ENCODE measurements at regions not wholly inside any gene's neighbourhood (a gene's known extent, or its start where the extent isn't known, plus 50 kb on each side); places are given as distances from the start of the nearest gene placed in this dataset.

GRCh38 chr10:108244443-108245228 is 1080.1 kb upstream of the SORCS1 start:
- Mint-ChIP-seq H3K9me3 (peaks cover 27 to 38% of the 10 kb centered on the region in 2 experiments), H3K4me3 (no peak overlapping the region), H3K36me3 (ENCODE audit: insufficient read depth in 1 of 3, low read depth in 3 of 3) (peaks cover 2 to 48% (median 20%) of the 10 kb centered on the region in 3 experiments), H3K4me1 (peaks cover 9% of the 10 kb centered on the region in 2 experiments), H3K27me3 (ENCODE audit: low read depth) (no peaks in the 10 kb centered on the region), H3K27ac (no peak overlapping the region)
- no CpG with 5 or more reads among the region's 9 CpGs for WGBS (ENCODE audit: extremely low coverage, insufficient read length, low lambda C conversion rate)
- H2BK5ac ChIP-seq (ENCODE audit: insufficient read length, low read length), result no peak overlapping the region
- no peak overlapping the region for H3K18ac ChIP-seq (ENCODE audit: insufficient read length, low read depth, low read length)
- no peak overlapping the region for H4K5ac ChIP-seq (ENCODE audit: insufficient read length, low read depth, low read length)
- H3K9ac ChIP-seq (ENCODE audit: extremely low read depth, insufficient read length, low read length), result no peak overlapping the region
- no peak overlapping the region for H3T11ph ChIP-seq (ENCODE audit: low read length)
- H3K23ac ChIP-seq (ENCODE audit: insufficient read length, low read depth, low read length), result no peak overlapping the region
- H3K14ac ChIP-seq (ENCODE audit: insufficient read depth, low read length), result no peak overlapping the region
- TF ChIP-seq, protein P1, sequence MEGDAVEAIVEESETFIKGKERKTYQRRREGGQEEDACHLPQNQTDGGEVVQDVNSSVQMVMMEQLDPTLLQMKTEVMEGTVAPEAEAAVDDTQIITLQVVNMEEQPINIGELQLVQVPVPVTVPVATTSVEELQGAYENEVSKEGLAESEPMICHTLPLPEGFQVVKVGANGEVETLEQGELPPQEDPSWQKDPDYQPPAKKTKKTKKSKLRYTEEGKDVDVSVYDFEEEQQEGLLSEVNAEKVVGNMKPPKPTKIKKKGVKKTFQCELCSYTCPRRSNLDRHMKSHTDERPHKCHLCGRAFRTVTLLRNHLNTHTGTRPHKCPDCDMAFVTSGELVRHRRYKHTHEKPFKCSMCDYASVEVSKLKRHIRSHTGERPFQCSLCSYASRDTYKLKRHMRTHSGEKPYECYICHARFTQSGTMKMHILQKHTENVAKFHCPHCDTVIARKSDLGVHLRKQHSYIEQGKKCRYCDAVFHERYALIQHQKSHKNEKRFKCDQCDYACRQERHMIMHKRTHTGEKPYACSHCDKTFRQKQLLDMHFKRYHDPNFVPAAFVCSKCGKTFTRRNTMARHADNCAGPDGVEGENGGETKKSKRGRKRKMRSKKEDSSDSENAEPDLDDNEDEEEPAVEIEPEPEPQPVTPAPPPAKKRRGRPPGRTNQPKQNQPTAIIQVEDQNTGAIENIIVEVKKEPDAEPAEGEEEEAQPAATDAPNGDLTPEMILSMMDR (conservative IDR thresholded peaks at IDR 0.05), result no peak; the same call in 2 of the 3 replicates
- no peak overlapping the region for H3K27ac ChIP-seq (ENCODE audit: insufficient read length, low read depth, low read length)
- H2BK20ac ChIP-seq (ENCODE audit: low read depth, low read length, poor library complexity, severe bottlenecking), result no peak overlapping the region
- H3K4me1 ChIP-seq (ENCODE audit: insufficient read depth, low read length), result no peaks in the 10 kb centered on the region
- H3K23me2 ChIP-seq (ENCODE audit: insufficient read length, low read depth, low read length, poor library complexity, severe bottlenecking), result no peaks in the 10 kb centered on the region
- H4K91ac ChIP-seq (ENCODE audit: insufficient read length, low read depth, low read length), result no peak overlapping the region
- H2BK120ac ChIP-seq (ENCODE audit: low read depth, low read length, poor library complexity, severe bottlenecking), result no peak overlapping the region
- H3K9me3 ChIP-seq (ENCODE audit: control insufficient read depth, low read depth, low read length), result peaks cover 16% of the 10 kb centered on the region
- no peaks in the 10 kb centered on the region for H3K79me1 ChIP-seq (ENCODE audit: insufficient read depth, low read depth, low read length, poor library complexity, severe bottlenecking)
- no peak overlapping the region for H2BK12ac ChIP-seq (ENCODE audit: insufficient read length, low read depth, low read length)
- H3K4me2 ChIP-seq (ENCODE audit: insufficient read depth, insufficient read length, low read length), result no peak overlapping the region
- H2AK5ac ChIP-seq (ENCODE audit: insufficient read length, low read length), result no peak overlapping the region
- no peak overlapping the region for H3K56ac ChIP-seq (ENCODE audit: insufficient read length, low read depth, low read length)
- no peak overlapping the region for H3K4ac ChIP-seq (ENCODE audit: low read depth, low read length)
- H3K79me2 ChIP-seq (ENCODE audit: insufficient read depth, low read length), result no peaks in the 10 kb centered on the region
- H4K20me1 ChIP-seq (ENCODE audit: control insufficient read depth, insufficient read depth, insufficient read length), result no peaks in the 10 kb centered on the region
- H3K27me3 ChIP-seq (ENCODE audit: insufficient read depth, low read length), result no peaks in the 10 kb centered on the region
- H4K8ac ChIP-seq (replicated peaks; ENCODE audit: insufficient read length, low read depth, low read length), result no peak overlapping the region
- no peak overlapping the region for H2BK15ac ChIP-seq (ENCODE audit: low read depth, low read length)
- DNase-seq, result peak; percentile 38
- no peak overlapping the region for H2AFZ ChIP-seq (ENCODE audit: low read length)

All from H9 (cell line).